H1 (cell line): ENCODE measurements at regions not wholly inside any gene's neighbourhood (a gene's known extent, or its start where the extent isn't known, plus 50 kb on each side); places are given as distances from the start of the nearest gene placed in this dataset.

Experiments used
- CTCF ChIA-PET: fragments of 300-600 bp; sonication (Branson Sonifier 250); formaldehyde crosslinking; loops from one replicate; lab custom pipeline; 2021; ENCODE audit not compliant: partially characterized antibody; lab: Charles Lee
- POLR2A ChIA-PET: fragments of 300-600 bp; sonication (Branson Sonifier 250); formaldehyde crosslinking; loops from one replicate; lab custom pipeline; 2021; ENCODE audit warnings: inconsistent platforms; ENCODE audit not compliant: partially characterized antibody; lab: Charles Lee
- DNase-seq, 2 experiments: peaks; one replicate each; pipeline versions ENCODE4 v3.0.0 to v3.0.0-alpha.2; 2010 to 2022; ENCODE audit warnings: low spot score in 2 of 2, low read depth in 1 of 2, mixed read lengths in 1 of 2
- FAIRE-seq: peaks from 2 replicates; lab custom pipeline; 2011; peaks lifted over from hg19 to GRCh38; lab: Jason Lieb, UNC
- H2AFZ ChIP-seq: 2 replicates; pipeline ENCODE4 v1.8.1; 2012; ENCODE audit warnings: low read length, inconsistent platforms
- H2AK5ac ChIP-seq: 2 replicates; pipeline ENCODE4 v1.6.1; 2013; ENCODE audit warnings: low read depth, low read length
- H2BK120ac ChIP-seq: replicated peaks from 2 replicates; pipeline ENCODE3; 2013; ENCODE audit warnings: low read depth, low read length, inconsistent platforms
- H2BK12ac ChIP-seq: 2 replicates; pipeline ENCODE4 v1.6.1; 2013; ENCODE audit warnings: low read depth, low read length
- H2BK15ac ChIP-seq: 2 replicates; pipeline ENCODE4 v1.6.1; 2013; ENCODE audit warnings: low read length
- H2BK20ac ChIP-seq: 2 replicates; pipeline ENCODE4 v1.6.1; 2013; ENCODE audit warnings: low read length
- H2BK5ac ChIP-seq: 2 replicates; pipeline ENCODE4 v1.6.1; 2013; ENCODE audit warnings: low read depth, low read length
- H3K14ac ChIP-seq: 2 replicates; pipeline ENCODE4 v1.6.1; 2013; ENCODE audit warnings: inconsistent platforms; ENCODE audit not compliant: insufficient read length
- H3K18ac ChIP-seq: 2 replicates; pipeline ENCODE4 v1.6.1; 2013; ENCODE audit warnings: low read length; ENCODE audit errors: extremely low read depth
- H3K23ac ChIP-seq: 2 replicates; pipeline ENCODE4 v1.6.1; 2013; ENCODE audit warnings: inconsistent platforms; ENCODE audit not compliant: insufficient read length
- H3K23me2 ChIP-seq: 2 replicates; pipeline ENCODE4 v1.6.1; 2013; ENCODE audit warnings: low read depth, low read length
- H3K27ac ChIP-seq: 2 replicates; pipeline ENCODE4 v1.6.1; 2011; ENCODE audit warnings: low read depth, low read length, inconsistent platforms
- H3K27me3 ChIP-seq, 4 experiments: replicated peaks in 1 of 4; 1 replicate in 1 of 4; 2 replicates in 3 of 4; pipeline versions ENCODE4 v1.6.1 to v1.8.1; 2011 to 2013; ENCODE audit warnings: low read length in 3 of 4, mild to moderate bottlenecking in 3 of 4, inconsistent platforms in 2 of 4, mixed read lengths in 2 of 4, moderate library complexity in 1 of 4; ENCODE audit not compliant: control insufficient read depth in 3 of 4, insufficient read depth in 3 of 4; ENCODE audit errors: extremely low read depth in 1 of 4
- H3K36me3 ChIP-seq, 4 experiments: 2 replicates each; pipeline versions ENCODE4 v1.6.1 to v1.8.1; 2011 to 2013; ENCODE audit warnings: mild to moderate bottlenecking in 4 of 4, low read length in 3 of 4, moderate library complexity in 2 of 4, control low read depth in 1 of 4, inconsistent platforms in 1 of 4; ENCODE audit not compliant: insufficient read depth in 4 of 4, control insufficient read depth in 2 of 4
- H3K4ac ChIP-seq: replicated peaks from 2 replicates; pipeline ENCODE3; 2013; ENCODE audit warnings: low read length, low read depth, mixed read lengths, inconsistent platforms; ENCODE audit not compliant: insufficient read length
- H3K4me1 ChIP-seq, 4 experiments: replicated peaks in 1 of 4; 1 replicate in 1 of 4; 2 replicates in 3 of 4; pipeline versions ENCODE4 v1.6.1 to v1.8.1; 2011 to 2013; ENCODE audit warnings: low read length in 3 of 4, inconsistent platforms in 2 of 4, mixed read lengths in 1 of 4; ENCODE audit not compliant: insufficient read depth in 4 of 4, control insufficient read depth in 3 of 4
- H3K4me2 ChIP-seq, 2 experiments: 2 replicates each; pipeline versions ENCODE4 v1.6.1 to v1.8.1; 2011 to 2013; ENCODE audit warnings: low read depth in 2 of 2, low read length in 2 of 2, control low read depth in 1 of 2, inconsistent platforms in 1 of 2, mild to moderate bottlenecking in 1 of 2; ENCODE audit not compliant: insufficient read depth in 1 of 2
- H3K4me3 ChIP-seq, 4 experiments: fragments of 200-600, 300-600 bp in 1 of 4; sonication (generic), shearing (Covaris generic), sonication (Bioruptor Twin) in 1 of 4; 2 replicates each; pipeline versions ENCODE4 v1.5.1 to v1.8.1; 2011 to 2016; ENCODE audit warnings: low read length in 4 of 4, low read depth in 3 of 4, control low read depth in 2 of 4, inconsistent platforms in 2 of 4, mild to moderate bottlenecking in 2 of 4, mixed read lengths in 1 of 4, moderate library complexity in 1 of 4; ENCODE audit not compliant: insufficient read depth in 2 of 4; ENCODE audit errors: extremely low read depth in 1 of 4
- H3K56ac ChIP-seq: replicated peaks from 2 replicates; pipeline ENCODE3; 2013; ENCODE audit warnings: low read depth, mild to moderate bottlenecking, mixed read lengths, low read length, inconsistent platforms; ENCODE audit not compliant: insufficient read length
- H3K79me1 ChIP-seq: 2 replicates; pipeline ENCODE4 v1.6.1; 2013; ENCODE audit warnings: low read depth, low read length, control low read depth
- H3K79me2 ChIP-seq, 2 experiments: 2 replicates each; pipeline versions ENCODE4 v1.6.1 to v1.8.1; 2012 to 2013; ENCODE audit warnings: low read length in 2 of 2, mild to moderate bottlenecking in 2 of 2, inconsistent platforms in 1 of 2; ENCODE audit not compliant: insufficient read depth in 2 of 2, control insufficient read depth in 1 of 2
- H3K9ac ChIP-seq, 4 experiments: replicated peaks in 1 of 4; 1 replicate in 1 of 4; 2 replicates in 3 of 4; pipeline versions ENCODE4 v1.6.1 to v1.8.1; 2011 to 2013; ENCODE audit warnings: low read depth in 3 of 4, low read length in 3 of 4, control low read depth in 2 of 4, mild to moderate bottlenecking in 2 of 4, moderate library complexity in 2 of 4, inconsistent platforms in 1 of 4; ENCODE audit errors: extremely low read depth in 1 of 4
- H3K9me3 ChIP-seq, 2 experiments: 2 replicates each; pipeline versions ENCODE4 v1.6.1 to v1.8.1; 2012 to 2013; ENCODE audit warnings: mild to moderate bottlenecking in 2 of 2, moderate library complexity in 2 of 2, control low read depth in 1 of 2, inconsistent platforms in 1 of 2, low read depth in 1 of 2, low read length in 1 of 2, mixed read lengths in 1 of 2; ENCODE audit not compliant: insufficient read depth in 2 of 2
- H4K20me1 ChIP-seq, 2 experiments: replicated peaks in 1 of 2; 2 replicates each; pipeline versions ENCODE3 to v1.8.1; 2011 to 2013; ENCODE audit warnings: inconsistent platforms in 2 of 2, low read length in 2 of 2, mild to moderate bottlenecking in 1 of 2; ENCODE audit not compliant: insufficient read depth in 2 of 2, control insufficient read depth in 1 of 2
- H4K5ac ChIP-seq: 2 replicates; pipeline ENCODE4 v1.6.1; 2013; ENCODE audit warnings: low read length, low read depth, mixed read lengths, inconsistent platforms; ENCODE audit not compliant: insufficient read length
- H4K8ac ChIP-seq: 2 replicates; pipeline ENCODE4 v1.8.0; 2013; ENCODE audit warnings: mild to moderate bottlenecking, moderate library complexity, low read length, inconsistent platforms; ENCODE audit not compliant: insufficient read depth; ENCODE audit errors: extremely low read depth
- H4K91ac ChIP-seq: replicated peaks from 2 replicates; pipeline ENCODE3; 2013; ENCODE audit warnings: low read length, mixed read lengths, inconsistent platforms; ENCODE audit not compliant: insufficient read length
- BACH1 ChIP-seq: IDR thresholded peaks from 2 replicates; pipeline ENCODE4 v1.6.1; 2012; ENCODE audit warnings: low read length, improper control_type of control experiment
- GTF2F1 ChIP-seq: IDR thresholded peaks from 2 replicates; pipeline ENCODE4 v1.6.1; 2012; ENCODE audit warnings: low read depth, low read length, improper control_type of control experiment, borderline replicate concordance
- HDAC2 ChIP-seq, 2 experiments: fragments of 300-600 bp in 1 of 2; sonication (generic) in 1 of 2; IDR thresholded peaks; 2 replicates each; pipeline ENCODE4 v1.6.1; 2011 to 2012; ENCODE audit warnings: low read depth in 2 of 2, low read length in 2 of 2, mild to moderate bottlenecking in 2 of 2, moderate library complexity in 2 of 2, borderline replicate concordance in 1 of 2, inconsistent platforms in 1 of 2
- MAFK ChIP-seq: IDR thresholded peaks from 2 replicates; pipeline ENCODE4 v1.6.1; 2012; ENCODE audit warnings: low read depth, mild to moderate bottlenecking, improper control_type of control experiment, low read length
- POU5F1 ChIP-seq: IDR thresholded peaks from 2 replicates; pipeline ENCODE4 v1.6.1; 2011; ENCODE audit warnings: low read depth, mild to moderate bottlenecking, low read length, moderate library complexity
- SIRT6 ChIP-seq: IDR thresholded peaks from one replicate; pipeline ENCODE4 v1.7.1; 2012; ENCODE audit warnings: low read length, inconsistent platforms
- SP2 ChIP-seq: IDR thresholded peaks from 2 replicates; pipeline ENCODE4 v1.6.1; 2012; ENCODE audit warnings: mild to moderate bottlenecking, low read length, inconsistent platforms
- SP4 ChIP-seq: IDR thresholded peaks from 2 replicates; pipeline ENCODE4 v1.6.1; 2012; ENCODE audit warnings: low read length, inconsistent platforms
- TBP ChIP-seq: IDR thresholded peaks from 2 replicates; pipeline ENCODE4 v1.6.1; 2011; ENCODE audit warnings: low read depth, low read length, improper control_type of control experiment
- WGBS, 2 experiments: shearing (Covaris generic) in 1 of 2; methylation state at CpG; one replicate each; pipeline versions ENCODE4 v1.1.6 to v1.1.7; 2013 to 2015; ENCODE audit warnings: low lambda C conversion rate in 2 of 2, mixed read lengths in 2 of 2, inconsistent platforms in 1 of 2, low coverage in 1 of 2, missing lambda C conversion rate in 1 of 2; ENCODE audit not compliant: insufficient replicate concordance in 2 of 2, insufficient coverage in 1 of 2, insufficient read length in 1 of 2; ENCODE audit errors: extremely low coverage in 1 of 2, missing lambda C conversion rate in 1 of 2; 5-methylcytosine and 5-hydroxymethylcytosine counted together
- TF ChIP-seq, protein P1 (sequence below), 3 experiments: IDR thresholded peaks; 1 replicate in 2 of 3; 2 replicates in 1 of 3; pipeline versions ENCODE4 v1.5.1 to v1.6.1; 2011; ENCODE audit warnings: low read length in 3 of 3, mild to moderate bottlenecking in 3 of 3, inconsistent platforms in 2 of 3, low read depth in 1 of 3, moderate library complexity in 1 of 3; ENCODE audit not compliant: insufficient read depth in 1 of 3; ENCODE audit errors: control extremely low read depth in 1 of 3
- TF ChIP-seq, protein P2 (sequence below): IDR thresholded peaks from 2 replicates; pipeline ENCODE4 v1.6.1; 2011; ENCODE audit warnings: low read length, improper control_type of control experiment

DNA sequence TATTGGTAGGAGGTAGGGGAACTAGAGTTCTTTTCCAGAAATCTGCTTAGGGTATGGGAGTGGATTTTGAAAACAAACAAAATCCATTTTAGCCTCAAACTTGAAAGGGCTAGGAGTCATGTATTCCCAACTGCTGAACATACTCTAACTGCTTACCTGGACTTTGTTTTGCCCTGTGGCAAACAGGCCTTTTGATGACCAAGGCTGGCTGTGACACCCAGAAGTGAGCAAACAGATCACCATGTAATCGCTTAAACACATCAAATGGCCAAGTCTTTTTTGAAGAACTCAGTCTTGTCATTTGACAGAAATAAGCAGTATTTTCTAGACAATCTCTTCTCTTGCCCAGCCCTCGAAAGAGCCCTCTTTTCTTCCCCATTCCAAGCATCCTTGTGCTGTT is 203.4 kb downstream of the KIT start:
- H2BK5ac ChIP-seq = no peak overlapping the region
- H3K27ac ChIP-seq = no peak overlapping the region
- no peak overlapping the region for H3K9ac ChIP-seq
- H2AFZ ChIP-seq = no peak overlapping the region
- no peak overlapping the region for H2BK15ac ChIP-seq
- no peak overlapping the region for H3K4me2 ChIP-seq
- H3K4me1 ChIP-seq = no peaks in the 10 kb centered on the region
- H4K20me1 ChIP-seq = no peaks in the 10 kb centered on the region
- no peak overlapping the region for H2BK20ac ChIP-seq
- CTCF ChIA-PET = no interaction called here
- WGBS, 2 experiments = 87% methylated on average over 2 of the region's 2 CpGs; no CpG with 5 or more reads in 1 of the 2 experiments
- POLR2A ChIA-PET = no interaction called here
- H2AK5ac ChIP-seq = no peak overlapping the region
- FAIRE-seq (no peak), DNase-seq (no peak)
- no peaks in the 10 kb centered on the region for H3K9me3 ChIP-seq
- no peak overlapping the region for H4K5ac ChIP-seq
- H3K14ac ChIP-seq = no peak overlapping the region
- no peak overlapping the region for H3K23ac ChIP-seq
- no peak overlapping the region for H3K18ac ChIP-seq
- no peaks in the 10 kb centered on the region for H3K27me3 ChIP-seq
- no peak overlapping the region for H4K91ac ChIP-seq
- no peak overlapping the region for H3K56ac ChIP-seq
- H4K8ac ChIP-seq = no peak overlapping the region
- no peak overlapping the region for H2BK12ac ChIP-seq
- TF ChIP-seq, protein P1, sequence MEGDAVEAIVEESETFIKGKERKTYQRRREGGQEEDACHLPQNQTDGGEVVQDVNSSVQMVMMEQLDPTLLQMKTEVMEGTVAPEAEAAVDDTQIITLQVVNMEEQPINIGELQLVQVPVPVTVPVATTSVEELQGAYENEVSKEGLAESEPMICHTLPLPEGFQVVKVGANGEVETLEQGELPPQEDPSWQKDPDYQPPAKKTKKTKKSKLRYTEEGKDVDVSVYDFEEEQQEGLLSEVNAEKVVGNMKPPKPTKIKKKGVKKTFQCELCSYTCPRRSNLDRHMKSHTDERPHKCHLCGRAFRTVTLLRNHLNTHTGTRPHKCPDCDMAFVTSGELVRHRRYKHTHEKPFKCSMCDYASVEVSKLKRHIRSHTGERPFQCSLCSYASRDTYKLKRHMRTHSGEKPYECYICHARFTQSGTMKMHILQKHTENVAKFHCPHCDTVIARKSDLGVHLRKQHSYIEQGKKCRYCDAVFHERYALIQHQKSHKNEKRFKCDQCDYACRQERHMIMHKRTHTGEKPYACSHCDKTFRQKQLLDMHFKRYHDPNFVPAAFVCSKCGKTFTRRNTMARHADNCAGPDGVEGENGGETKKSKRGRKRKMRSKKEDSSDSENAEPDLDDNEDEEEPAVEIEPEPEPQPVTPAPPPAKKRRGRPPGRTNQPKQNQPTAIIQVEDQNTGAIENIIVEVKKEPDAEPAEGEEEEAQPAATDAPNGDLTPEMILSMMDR (IDR thresholded peaks at IDR 0.05; ENCODE audit: control extremely low read depth in 1 of 3, insufficient read depth in 1 of 3, low read depth in 1 of 3, low read length in 3 of 3) = no peak
- no peak for TF ChIP-seq POU5F1
- no peak for TF ChIP-seq GTF2F1
- TF ChIP-seq, protein P2, sequence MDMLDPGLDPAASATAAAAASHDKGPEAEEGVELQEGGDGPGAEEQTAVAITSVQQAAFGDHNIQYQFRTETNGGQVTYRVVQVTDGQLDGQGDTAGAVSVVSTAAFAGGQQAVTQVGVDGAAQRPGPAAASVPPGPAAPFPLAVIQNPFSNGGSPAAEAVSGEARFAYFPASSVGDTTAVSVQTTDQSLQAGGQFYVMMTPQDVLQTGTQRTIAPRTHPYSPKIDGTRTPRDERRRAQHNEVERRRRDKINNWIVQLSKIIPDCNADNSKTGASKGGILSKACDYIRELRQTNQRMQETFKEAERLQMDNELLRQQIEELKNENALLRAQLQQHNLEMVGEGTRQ = no peak
- no peak for TF ChIP-seq SIRT6
- TF ChIP-seq MAFK = no peak
- TF ChIP-seq HDAC2 (IDR thresholded peaks at IDR 0.05; ENCODE audit: borderline replicate concordance in 1 of 2, low read depth in 2 of 2, low read length in 2 of 2) = no peak
- TF ChIP-seq TBP = no peak
- TF ChIP-seq SP4 = no peak
- no peak for TF ChIP-seq SP2
- TF ChIP-seq BACH1 = no peak
- H3K79me1 ChIP-seq = no peaks in the 10 kb centered on the region
- no peak overlapping the region for H3K4me3 ChIP-seq
- H3K23me2 ChIP-seq = no peaks in the 10 kb centered on the region; the same call in 1 of the 2 replicates
- no peak overlapping the region for H2BK120ac ChIP-seq
- no peak overlapping the region for H3K4ac ChIP-seq
- no peaks in the 10 kb centered on the region for H3K79me2 ChIP-seq
- H3K36me3 ChIP-seq = no peaks in the 10 kb centered on the region
